ENCODE measurements at regions not wholly inside any gene's neighbourhood (a gene's known extent, or its start where the extent isn't known, plus 50 kb on each side); places are given as distances from the start of the nearest gene placed in this dataset.
"Not testable (repeated sequence)": the region's sequence is repeated elsewhere in the genome, so short reads cannot be mapped to it uniquely, and the experiment has no call there.

GRCh38 chr10:109650228-109650627, 273.1 kb downstream of the XPNPEP1 start:
- Mint-ChIP-seq H3K27ac (no peak overlapping the region), H3K4me1 (no peaks in the 10 kb centered on the region)

GRCh38 chr10:109647627-109648026, 275.7 kb downstream of the XPNPEP1 start:
- H3K27me3 Mint-ChIP-seq, result no peaks in the 10 kb centered on the region
- no peaks in the 10 kb centered on the region for H3K4me1 Mint-ChIP-seq
- no peak for DNase-seq
- H3K4me3 Mint-ChIP-seq, result no peak overlapping the region
- no peaks in the 10 kb centered on the region for H3K36me3 Mint-ChIP-seq
- H3K27ac Mint-ChIP-seq, result no peak overlapping the region
- H3K9me3 Mint-ChIP-seq, result no peaks in the 10 kb centered on the region

More at GRCh38 chr10:109650228-109650627, 273.1 kb downstream of the XPNPEP1 start:
- Mint-ChIP-seq H3K4me3 (no peak overlapping the region), H3K36me3 (no peaks in the 10 kb centered on the region), H3K9me3 (no peaks in the 10 kb centered on the region), H3K27me3 (no peaks in the 10 kb centered on the region)
- DNase-seq, result no peak

- DNase-seq, result no peak
- H3K27ac Mint-ChIP-seq, result no peak overlapping the region
- no peaks in the 10 kb centered on the region for H3K27me3 Mint-ChIP-seq
- no peaks in the 10 kb centered on the region for H3K36me3 Mint-ChIP-seq
- no peaks in the 10 kb centered on the region for H3K4me1 Mint-ChIP-seq
- H3K4me3 Mint-ChIP-seq, result no peak overlapping the region
- H3K9me3 Mint-ChIP-seq, result peaks cover 4% of the 10 kb centered on the region
Measured at GRCh38 chr10:109633846-109634245, 289.5 kb downstream of the XPNPEP1 start.

- H3K27me3 Mint-ChIP-seq, H3K4me3 Mint-ChIP-seq, DNase-seq, H3K36me3 Mint-ChIP-seq, H3K27ac Mint-ChIP-seq, H3K9me3 Mint-ChIP-seq, H3K4me1 Mint-ChIP-seq: not testable (repeated sequence)
Measured at GRCh38 chr10:109633017-109633416, 290.3 kb downstream of the XPNPEP1 start.

GRCh38 chr10:109624939-109625338, 298.4 kb downstream of the XPNPEP1 start:
- Mint-ChIP-seq H3K4me1 (no peaks in the 10 kb centered on the region), H3K4me3 (no peak overlapping the region), H3K27ac (no peak overlapping the region), H3K27me3 (no peaks in the 10 kb centered on the region), H3K9me3 (no peaks in the 10 kb centered on the region), H3K36me3 (no peaks in the 10 kb centered on the region)
- DNase-seq, result no peak

GRCh38 chr10:109622566-109622965, 300.7 kb downstream of the XPNPEP1 start:
- Mint-ChIP-seq H3K27me3 (no peaks in the 10 kb centered on the region), H3K9me3 (no peaks in the 10 kb centered on the region), H3K4me1 (no peaks in the 10 kb centered on the region), H3K27ac (no peak overlapping the region), H3K4me3 (no peak overlapping the region), H3K36me3 (no peaks in the 10 kb centered on the region)
- no peak for DNase-seq

- H3K4me1 Mint-ChIP-seq, result no peaks in the 10 kb centered on the region
Measured at GRCh38 chr10:109620396-109620795, 302.9 kb downstream of the XPNPEP1 start.

GRCh38 chr10:109619914-109620313, 303.4 kb downstream of the XPNPEP1 start:
- Mint-ChIP-seq H3K4me3 (no peak overlapping the region), H3K27me3 (no peaks in the 10 kb centered on the region), H3K36me3 (no peaks in the 10 kb centered on the region), H3K27ac (no peak overlapping the region), H3K4me1 (no peaks in the 10 kb centered on the region), H3K9me3 (no peaks in the 10 kb centered on the region)
- DNase-seq, result no peak

More at GRCh38 chr10:109620396-109620795, 302.9 kb downstream of the XPNPEP1 start:
- no peak for DNase-seq
- Mint-ChIP-seq H3K9me3 (no peaks in the 10 kb centered on the region), H3K36me3 (no peaks in the 10 kb centered on the region), H3K27ac (no peak overlapping the region), H3K4me3 (no peak overlapping the region), H3K27me3 (no peaks in the 10 kb centered on the region)

GRCh38 chr10:109618748-109619147, 304.6 kb downstream of the XPNPEP1 start:
- DNase-seq, result no peak
- Mint-ChIP-seq H3K9me3 (no peaks in the 10 kb centered on the region), H3K36me3 (no peaks in the 10 kb centered on the region), H3K27ac (no peak overlapping the region), H3K4me3 (no peak overlapping the region), H3K4me1 (no peaks in the 10 kb centered on the region), H3K27me3 (no peaks in the 10 kb centered on the region)

- Mint-ChIP-seq H3K4me3 (no peak overlapping the region), H3K9me3 (no peaks in the 10 kb centered on the region), H3K36me3 (no peaks in the 10 kb centered on the region), H3K4me1 (no peaks in the 10 kb centered on the region), H3K27ac (no peak overlapping the region), H3K27me3 (no peaks in the 10 kb centered on the region)
- DNase-seq, result no peak
Measured at GRCh38 chr10:109618301-109618700, 305.0 kb downstream of the XPNPEP1 start.

GRCh38 chr10:109616359-109616980, 306.8 kb downstream of the XPNPEP1 start:
- no peak for DNase-seq
- H3K4me3 Mint-ChIP-seq, result no peak overlapping the region
- H3K4me1 Mint-ChIP-seq, result no peaks in the 10 kb centered on the region
- H3K9me3 Mint-ChIP-seq, result no peaks in the 10 kb centered on the region
- H3K27me3 Mint-ChIP-seq, result no peaks in the 10 kb centered on the region
- H3K36me3 Mint-ChIP-seq, result no peaks in the 10 kb centered on the region
- H3K27ac Mint-ChIP-seq, result no peak overlapping the region

GRCh38 chr10:109595356-109595755, 328.0 kb downstream of the XPNPEP1 start:
- H3K4me1 Mint-ChIP-seq, DNase-seq, H3K27ac Mint-ChIP-seq, H3K9me3 Mint-ChIP-seq, H3K4me3 Mint-ChIP-seq, H3K27me3 Mint-ChIP-seq, H3K36me3 Mint-ChIP-seq: not testable (repeated sequence)

GRCh38 chr10:109593682-109594081, 329.6 kb downstream of the XPNPEP1 start:
- H3K4me3 Mint-ChIP-seq, result no peak overlapping the region
- no peaks in the 10 kb centered on the region for H3K4me1 Mint-ChIP-seq
- peaks cover 2% of the 10 kb centered on the region for H3K9me3 Mint-ChIP-seq
- DNase-seq, result no peak
- no peaks in the 10 kb centered on the region for H3K27me3 Mint-ChIP-seq
- H3K27ac Mint-ChIP-seq, result no peak overlapping the region
- no peaks in the 10 kb centered on the region for H3K36me3 Mint-ChIP-seq

GRCh38 chr10:109592391-109592790, 330.9 kb downstream of the XPNPEP1 start:
- Mint-ChIP-seq H3K27me3 (no peaks in the 10 kb centered on the region), H3K27ac (no peak overlapping the region), H3K4me1 (no peaks in the 10 kb centered on the region), H3K36me3 (no peaks in the 10 kb centered on the region), H3K9me3 (no peaks in the 10 kb centered on the region), H3K4me3 (no peak overlapping the region)
- no peak for DNase-seq

GRCh38 chr10:109591601-109592000, 331.7 kb downstream of the XPNPEP1 start:
- no peak overlapping the region for H3K27ac Mint-ChIP-seq
- H3K9me3 Mint-ChIP-seq, result no peaks in the 10 kb centered on the region
- no peaks in the 10 kb centered on the region for H3K36me3 Mint-ChIP-seq
- H3K4me3 Mint-ChIP-seq, result no peak overlapping the region
- no peaks in the 10 kb centered on the region for H3K27me3 Mint-ChIP-seq
- no peaks in the 10 kb centered on the region for H3K4me1 Mint-ChIP-seq
- no peak for DNase-seq

GRCh38 chr10:109588259-109588658, 335.1 kb downstream of the XPNPEP1 start:
- H3K36me3 Mint-ChIP-seq, result no peaks in the 10 kb centered on the region
- no peaks in the 10 kb centered on the region for H3K4me1 Mint-ChIP-seq
- no peaks in the 10 kb centered on the region for H3K27me3 Mint-ChIP-seq
- H3K27ac Mint-ChIP-seq, result no peak overlapping the region
- H3K9me3 Mint-ChIP-seq, result peaks cover 2% of the 10 kb centered on the region
- no peak for DNase-seq
- H3K4me3 Mint-ChIP-seq, result no peak overlapping the region

Data from activated naive CD8-positive, alpha-beta T cell treated with anti-CD3 and anti-CD28 coated beads for 36 hours (primary cell).